Activated CD4-positive, alpha-beta T cell treated with anti-CD3 and anti-CD28 coated beads for 1 hour (primary cell): ENCODE measurements at regions not wholly inside any gene's neighbourhood (a gene's known extent, or its start where the extent isn't known, plus 50 kb on each side); places are given as distances from the start of the nearest gene placed in this dataset.
"Not testable (repeated sequence)": the region's sequence is repeated elsewhere in the genome, so short reads cannot be mapped to it uniquely, and the experiment has no call there.

Experiments used
- DNase-seq: peaks from one replicate; pipeline ENCODE4 v3.0.0-alpha.2; 2020

GRCh38 chr2:2650608-2651375, 319.7 kb upstream of the MYT1L start:
- DNase-seq: no peak

GRCh38 chr2:2649109-2650072, 318.3 kb upstream of the MYT1L start:
- no peak for DNase-seq

GRCh38 chr2:2648094-2648493, 317.0 kb upstream of the MYT1L start:
- no peak for DNase-seq

DNA sequence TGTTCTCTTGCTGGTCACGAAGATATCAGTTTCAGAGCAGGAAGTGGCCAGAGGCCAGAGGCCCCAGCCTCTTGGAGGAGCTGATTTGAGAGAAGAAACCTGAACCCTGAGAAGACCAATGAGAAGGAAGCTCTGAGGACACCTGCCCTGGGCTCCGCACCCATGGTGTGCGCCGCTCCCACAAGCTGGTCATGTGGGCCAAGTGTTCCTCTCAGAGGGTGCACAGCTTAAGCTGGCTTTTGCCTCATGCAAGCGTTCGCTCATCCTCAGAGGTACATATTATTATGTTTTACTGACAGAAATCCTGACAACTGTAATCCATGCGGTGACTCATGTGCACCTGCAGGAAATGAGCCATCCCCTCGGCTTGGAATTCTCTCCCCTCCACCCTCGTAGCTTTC, 316.1 kb upstream of the MYT1L start:
- DNase-seq: no peak

- peak; percentile 21 for DNase-seq
Observed at GRCh38 chr2:2646433-2647051, 315.5 kb upstream of the MYT1L start.

DNA sequence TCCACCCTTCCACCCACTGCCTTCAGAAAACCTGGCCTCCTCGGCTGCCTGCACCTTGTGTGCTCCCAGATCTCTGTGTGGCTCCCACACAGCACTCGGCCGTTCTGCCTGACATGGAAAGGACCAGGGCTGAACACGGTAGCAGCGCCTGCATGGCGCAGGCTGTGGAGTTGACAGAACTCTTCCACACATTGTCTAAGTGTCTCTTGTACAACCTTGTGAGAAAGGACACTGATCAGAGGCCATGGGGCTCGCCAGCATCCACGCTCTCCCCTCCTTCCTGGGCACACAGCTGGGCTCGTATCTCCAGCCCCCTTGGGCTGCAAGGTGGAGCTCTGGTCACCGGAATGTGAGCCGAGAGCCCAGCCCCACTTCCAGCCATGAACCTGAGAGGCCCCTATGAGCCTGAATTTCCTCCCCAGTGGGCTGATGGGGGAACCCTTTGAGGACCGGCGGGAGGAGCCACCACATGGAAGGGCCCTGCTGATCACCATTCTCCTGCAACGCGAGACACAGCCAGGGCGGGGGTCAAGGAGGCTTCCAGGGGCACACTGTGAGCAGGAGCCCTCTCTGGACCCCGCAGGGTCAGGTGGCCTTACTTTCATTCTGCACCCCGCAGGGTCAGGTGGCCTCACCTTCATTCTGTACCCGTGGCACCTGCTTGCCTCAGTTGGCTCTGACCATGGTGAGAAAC, 314.2 kb upstream of the MYT1L start:
- DNase-seq: no peak

DNA sequence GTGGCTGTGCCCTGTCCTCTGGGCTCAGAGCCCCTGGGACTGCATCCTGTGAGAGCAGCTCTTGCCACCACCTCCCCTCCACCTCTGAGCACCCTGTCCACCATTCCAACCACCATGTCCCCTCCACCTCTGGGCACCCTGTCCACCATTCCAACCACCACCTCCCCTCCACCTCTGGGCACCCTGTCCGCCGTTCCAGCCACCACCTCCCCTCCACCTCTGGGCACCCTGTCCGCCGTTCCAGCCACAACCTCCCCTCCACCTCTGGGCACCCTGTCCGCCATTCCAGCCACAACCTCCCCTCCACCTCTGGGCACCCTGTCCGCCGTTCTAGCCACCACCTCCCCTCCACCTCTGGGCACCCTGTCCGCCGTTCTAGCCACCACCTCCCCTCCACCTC, 313.7 kb upstream of the MYT1L start:
- not testable (repeated sequence) for DNase-seq

DNA sequence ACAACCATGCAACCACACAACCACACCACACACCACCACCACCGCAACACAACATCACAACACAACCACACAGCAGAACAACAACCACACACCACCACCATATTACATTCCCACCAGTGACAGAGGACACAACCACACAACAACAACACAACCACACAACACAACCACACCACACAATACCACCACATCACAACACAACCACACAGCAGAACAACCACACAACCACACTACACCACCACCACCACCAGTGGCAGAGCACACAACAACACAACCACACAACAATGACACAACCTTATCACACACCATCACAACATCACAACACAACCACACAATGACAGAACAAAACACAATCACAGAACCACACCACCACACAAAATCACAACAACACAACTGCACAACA, 313.0 kb upstream of the MYT1L start:
- DNase-seq: no peak

DNA sequence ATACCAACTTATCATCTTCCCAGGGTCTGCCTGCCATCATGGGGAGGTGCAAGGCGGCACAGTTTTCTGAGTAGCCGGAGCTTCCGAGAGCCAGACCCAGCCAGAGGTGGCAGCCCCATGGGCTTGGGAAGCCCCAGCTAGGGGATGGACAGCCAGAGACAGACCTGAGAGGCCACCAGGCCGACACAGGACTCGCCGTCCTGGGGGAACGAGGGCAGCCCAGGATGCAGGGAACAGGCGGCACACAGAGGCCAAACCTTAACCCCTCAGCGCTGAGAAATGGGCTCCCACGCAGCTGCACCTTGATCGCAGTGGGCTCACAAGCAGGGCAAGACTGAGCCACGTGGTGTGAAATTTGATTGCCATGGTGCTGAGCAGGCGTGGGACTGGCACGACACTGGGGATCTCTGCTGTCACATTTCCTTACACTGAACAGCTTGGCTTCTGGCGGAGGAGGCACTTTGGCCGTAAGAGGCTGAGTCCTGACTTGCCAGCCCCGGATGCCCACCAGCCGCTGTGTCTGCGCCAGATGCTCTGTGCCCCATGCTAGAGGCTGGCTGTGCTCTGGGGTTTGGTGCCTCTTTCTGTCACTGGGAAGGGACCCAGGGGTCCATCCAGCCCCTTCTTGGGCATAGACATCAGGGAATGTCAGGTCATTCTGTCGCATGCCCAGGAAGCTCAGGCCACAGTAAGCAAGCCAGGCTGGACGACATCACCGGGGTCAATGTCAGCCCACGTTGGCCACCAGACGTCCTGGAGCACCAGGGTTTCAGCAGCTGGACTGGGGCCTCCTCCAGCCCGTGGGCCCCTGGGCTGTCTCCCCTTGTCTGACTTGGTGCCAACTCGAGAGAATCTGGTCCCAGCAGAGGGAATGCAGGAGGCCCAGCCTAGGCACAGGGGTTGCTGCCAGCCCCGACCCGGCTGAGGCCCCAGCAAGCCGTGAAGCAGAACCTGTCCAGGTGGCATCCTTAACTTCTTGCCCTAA, 312.1 kb upstream of the MYT1L start:
- DNase-seq: no peak

GRCh38 chr2:2641541-2642410, 310.7 kb upstream of the MYT1L start:
- DNase-seq: no peak

DNA sequence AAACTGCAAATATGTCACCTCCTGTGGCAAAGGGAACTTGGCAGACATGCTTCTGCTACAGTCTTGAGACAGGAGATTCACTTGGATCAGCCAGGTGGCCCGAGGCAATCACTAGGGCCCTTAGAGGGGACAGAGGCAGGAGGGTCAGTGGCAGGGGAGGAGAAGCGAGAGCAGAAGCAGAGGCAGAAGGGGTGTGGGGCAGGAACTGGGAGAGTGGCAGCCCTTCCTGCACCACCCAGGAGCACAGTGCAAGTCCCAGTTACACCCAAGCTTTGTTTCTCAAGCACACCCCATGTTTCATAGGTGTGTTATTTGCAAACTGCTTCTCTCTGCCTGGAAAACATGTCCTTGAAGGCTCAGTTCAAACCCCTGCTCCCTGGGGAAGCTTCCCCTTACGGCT, 309.7 kb upstream of the MYT1L start:
- no peak for DNase-seq

- DNase-seq: no peak
Observed at GRCh38 chr2:2640371-2640770, 309.3 kb upstream of the MYT1L start.

DNA sequence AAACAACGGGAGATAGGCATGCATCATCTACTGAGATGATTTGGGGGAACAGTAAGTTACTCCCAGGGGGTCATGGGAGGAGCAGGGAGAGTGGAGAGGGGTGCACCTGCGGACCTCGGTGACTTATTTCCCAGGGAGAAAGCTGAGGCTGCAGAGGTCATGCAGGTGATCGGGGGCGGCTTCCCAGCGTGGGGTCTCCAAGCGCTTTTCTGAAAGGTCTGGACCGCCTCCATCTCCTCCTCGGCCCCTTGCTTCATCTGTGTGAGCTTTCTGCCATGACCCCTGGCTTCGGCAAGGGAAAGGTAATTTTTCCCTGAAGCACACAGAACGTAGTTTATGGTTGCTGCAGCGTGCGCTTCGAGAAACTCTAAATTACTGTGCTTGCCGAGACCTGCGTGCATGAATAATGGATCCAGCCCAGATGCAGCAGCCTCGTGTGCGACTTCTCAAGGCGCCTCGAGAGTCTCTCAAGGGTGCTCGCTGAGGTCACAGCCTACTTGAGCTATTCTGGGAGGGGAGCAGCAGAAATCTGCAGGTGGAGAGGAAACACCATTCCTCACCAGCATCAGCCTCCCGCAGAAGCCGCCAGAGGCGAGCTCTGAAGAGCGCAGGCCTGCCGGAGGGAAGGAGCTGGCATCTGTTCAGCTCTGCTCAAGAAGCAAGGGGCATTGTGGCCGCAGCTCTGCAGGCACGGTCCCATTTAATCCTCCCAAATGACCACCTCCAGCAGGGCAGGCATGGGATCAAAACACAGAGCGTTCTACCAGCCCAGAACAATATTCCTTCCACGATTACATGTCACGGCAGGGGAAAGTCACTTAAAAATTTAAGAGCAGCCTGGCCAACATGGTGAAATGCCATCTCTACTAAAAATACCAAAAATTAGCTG, 308.4 kb upstream of the MYT1L start:
- DNase-seq: no peak

GRCh38 chr2:2638547-2639220, 307.6 kb upstream of the MYT1L start:
- no peak for DNase-seq

- DNase-seq: no peak
Observed at GRCh38 chr2:2636813-2637212, 305.7 kb upstream of the MYT1L start.

GRCh38 chr2:2635025-2635528, 304.0 kb upstream of the MYT1L start:
- no peak for DNase-seq

DNA sequence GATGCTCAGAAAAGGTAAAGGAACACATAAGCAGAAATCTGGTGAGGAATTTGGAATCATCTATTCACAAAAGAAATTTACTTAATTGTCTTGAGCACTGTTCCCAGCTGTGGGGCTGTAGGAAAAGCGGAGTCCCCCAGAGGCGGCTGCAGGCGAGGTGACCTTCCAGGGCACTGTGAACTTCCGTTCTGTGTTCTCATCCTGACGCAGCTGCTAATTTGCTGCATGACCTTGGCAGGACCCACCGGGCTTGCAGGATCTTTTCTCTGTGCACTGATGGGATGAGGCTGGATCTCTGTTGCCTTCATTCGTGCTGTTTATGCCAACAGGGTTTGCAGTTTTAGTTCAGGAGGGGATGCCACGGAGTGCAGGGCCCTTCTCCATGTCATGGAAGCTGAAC, 301.9 kb upstream of the MYT1L start:
- no peak for DNase-seq

- DNase-seq: no peak
Observed at GRCh38 chr2:2623939-2624338, 292.9 kb upstream of the MYT1L start.

DNA sequence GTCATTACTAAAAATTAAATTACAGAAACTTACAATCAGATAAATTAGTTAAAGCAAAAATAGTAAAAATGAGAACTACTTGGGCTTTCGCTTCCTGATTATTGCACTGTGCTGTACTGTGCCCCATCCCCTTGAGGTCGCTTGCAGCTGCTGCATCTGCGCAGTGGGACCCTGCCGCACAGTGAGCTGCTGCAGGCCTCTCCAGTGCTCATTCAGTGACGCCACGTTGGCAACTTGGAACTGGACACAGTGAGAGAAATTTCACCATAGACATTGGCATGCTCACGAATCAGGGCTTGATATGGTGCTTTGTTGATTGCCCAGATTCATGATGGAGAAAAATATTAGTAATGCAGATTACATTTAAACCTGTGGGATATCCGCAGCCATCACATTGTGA, 290.8 kb upstream of the MYT1L start:
- DNase-seq: no peak
